Sigmoid colon (tissue), 6 donors: ENCODE measurements at regions not wholly inside any gene's neighbourhood (a gene's known extent, or its start where the extent isn't known, plus 50 kb on each side); places are given as distances from the start of the nearest gene placed in this dataset.

Experiments used
- DNase-seq: peaks from one replicate; pipeline ENCODE4 v3.0.0-alpha.2; 2019
- H3K27ac ChIP-seq, 4 donors: fragments of 200-600 bp; sonication (generic); one replicate each; pipeline ENCODE4 v1.5.1; 2016 to 2019; ENCODE audit warnings: mild to moderate bottlenecking in 1 of 4
- H3K27me3 ChIP-seq, 3 donors: fragments of 200-600 bp; sonication (generic); one replicate each; pipeline ENCODE4 v1.5.1; 2019; ENCODE audit warnings: mild to moderate bottlenecking in 1 of 3
- H3K36me3 ChIP-seq, 4 donors: fragments of 200-600 bp; sonication (generic); one replicate each; pipeline ENCODE4 v1.5.1; 2016 to 2019
- H3K4me1 ChIP-seq, 4 donors: fragments of 200-600 bp; sonication (generic); one replicate each; pipeline ENCODE4 v1.5.1; 2017 to 2019
- H3K4me3 ChIP-seq, 4 donors: fragments of 200-600 bp; sonication (generic); one replicate each; pipeline ENCODE4 v1.5.1; 2017 to 2019; ENCODE audit warnings: mild to moderate bottlenecking in 2 of 4, moderate library complexity in 1 of 4
- H3K9me3 ChIP-seq, 4 donors: fragments of 200-600 bp in 3 of 4; sonication (generic) in 3 of 4; one replicate each; pipeline versions ENCODE4 v1.5.1 to v1.6.1; 2013 to 2019
- CTCF ChIP-seq, 4 experiments: fragments of 450-650 bp in 3 of 4; fragments of 200-600 bp in 1 of 4; IDR thresholded peaks; one replicate each; pipeline ENCODE4 v1.5.1; 2016 to 2019; ENCODE audit warnings: antibody characterized with exemption in 4 of 4, mild to moderate bottlenecking in 3 of 4, moderate library complexity in 2 of 4
- EP300 ChIP-seq, 4 donors: sonication (generic); formaldehyde crosslinking; IDR thresholded peaks; one replicate each; pipeline ENCODE4 v1.6.1; 2017; ENCODE audit warnings: antibody characterized with exemption in 4 of 4
- POLR2A ChIP-seq, 2 donors: fragments of 450-650 bp; IDR thresholded peaks; one replicate each; pipeline ENCODE4 v1.6.1; 2016; ENCODE audit warnings: antibody characterized with exemption in 2 of 2, mild to moderate bottlenecking in 2 of 2, moderate library complexity in 2 of 2
- POLR2AphosphoS5 ChIP-seq, 4 donors: sonication (generic); formaldehyde crosslinking; IDR thresholded peaks; one replicate each; pipeline ENCODE4 v1.6.1; 2017; ENCODE audit warnings: antibody characterized with exemption in 4 of 4
- WGBS, 2 donors: extraction: QIAGEN DNeasy Blood & Tissue Kit; methylation state at CpG; one replicate each; pipeline ENCODE4 v1.1.7; 2013; 5-methylcytosine and 5-hydroxymethylcytosine counted together
- intact Hi-C: fragments of 100-400 bp; cut with DNase I; formaldehyde crosslinking; loops from one replicate; pipeline ENCODE4 v1.15.1; 2023
- donor health status: healthy with polysubstance abuse.
- donor health status: healthy.

GRCh38 chrY:15535784-15536511 lies 1011.6 kb downstream of the NLGN4Y start:
- H3K27ac ChIP-seq, result no peak overlapping the region
- H3K9me3 ChIP-seq, result no peaks in the 10 kb centered on the region
- H3K36me3 ChIP-seq, result no peaks in the 10 kb centered on the region
- H3K4me1 ChIP-seq, result no peaks in the 10 kb centered on the region
- no peaks in the 10 kb centered on the region for H3K27me3 ChIP-seq
- intact Hi-C loops, result no loop called here
- H3K4me3 ChIP-seq, result no peak overlapping the region
- no peak for DNase-seq
- TF ChIP-seq POLR2AphosphoS5 (IDR thresholded peaks at IDR 0.05) (no peak), CTCF (IDR thresholded peaks at IDR 0.05) (no peak), EP300 (IDR thresholded peaks at IDR 0.05) (no peak), POLR2A (IDR thresholded peaks at IDR 0.05) (no peak)
- WGBS, 2 donors, result 62 to 73% methylated on average over 4 of the region's 4 CpGs

GRCh38 chrY:15540516-15540915 lies 1016.2 kb downstream of the NLGN4Y start:
- no peaks in the 10 kb centered on the region for H3K4me1 ChIP-seq
- TF ChIP-seq EP300 (IDR thresholded peaks at IDR 0.05) (no peak), POLR2A (IDR thresholded peaks at IDR 0.05) (no peak), POLR2AphosphoS5 (IDR thresholded peaks at IDR 0.05) (no peak), CTCF (IDR thresholded peaks at IDR 0.05) (no peak)

GRCh38 chrY:15546177-15546754 lies 1021.9 kb downstream of the NLGN4Y start:
- no peak overlapping the region for H3K27ac ChIP-seq
- no peaks in the 10 kb centered on the region for H3K36me3 ChIP-seq
- H3K4me1 ChIP-seq, result no peaks in the 10 kb centered on the region
- H3K27me3 ChIP-seq, result no peaks in the 10 kb centered on the region
- TF ChIP-seq POLR2AphosphoS5 (IDR thresholded peaks at IDR 0.05), result no peak
- TF ChIP-seq EP300 (IDR thresholded peaks at IDR 0.05), result no peak
- TF ChIP-seq POLR2A (IDR thresholded peaks at IDR 0.05), result no peak
- no peak for TF ChIP-seq CTCF (IDR thresholded peaks at IDR 0.05)
- no peaks in the 10 kb centered on the region for H3K9me3 ChIP-seq
- WGBS, 2 donors, result 92 to 95% methylated on average over 1 of the region's 1 CpG
- DNase-seq, result no peak
- no peak overlapping the region for H3K4me3 ChIP-seq
- intact Hi-C loops, result no loop called here

More at GRCh38 chrY:15540516-15540915, 1016.2 kb downstream of the NLGN4Y start:
- intact Hi-C loops, result no loop called here
- DNase-seq, result no peak
- H3K4me3 ChIP-seq, result no peak overlapping the region
- H3K36me3 ChIP-seq, result no peaks in the 10 kb centered on the region
- no peak overlapping the region for H3K27ac ChIP-seq
- H3K27me3 ChIP-seq, result no peaks in the 10 kb centered on the region
- no peaks in the 10 kb centered on the region for H3K9me3 ChIP-seq

- H3K27ac ChIP-seq, result no peak overlapping the region
- no peaks in the 10 kb centered on the region for H3K9me3 ChIP-seq
- DNase-seq, result no peak
- no peaks in the 10 kb centered on the region for H3K36me3 ChIP-seq
- no peaks in the 10 kb centered on the region for H3K27me3 ChIP-seq
- WGBS, 2 donors, result 78 to 86% methylated on average over 2 of the region's 2 CpGs
- intact Hi-C loops, result no loop called here
- TF ChIP-seq POLR2A (IDR thresholded peaks at IDR 0.05), result no peak
- TF ChIP-seq CTCF (IDR thresholded peaks at IDR 0.05), result no peak
- no peak for TF ChIP-seq EP300 (IDR thresholded peaks at IDR 0.05)
- no peak for TF ChIP-seq POLR2AphosphoS5 (IDR thresholded peaks at IDR 0.05)
- H3K4me3 ChIP-seq, result no peak overlapping the region
- no peaks in the 10 kb centered on the region for H3K4me1 ChIP-seq
These were observed 1027.7 kb downstream of the NLGN4Y start for GRCh38 chrY:15552074-15552473.
